HAP-1 (cell line): ENCODE measurements at regions not wholly inside any gene's neighbourhood (a gene's known extent, or its start where the extent isn't known, plus 50 kb on each side); places are given as distances from the start of the nearest gene placed in this dataset.
A peak's percentile ranks its signal among the peaks of the same experiment; 100 is the strongest.

Experiments used
- DNase-seq, 2 experiments: peaks; one replicate each; pipeline ENCODE4 v3.0.0-alpha.2; 2016 to 2020; ENCODE audit warnings: low spot score in 2 of 2
- H3K27me3 ChIP-seq: fragments of 250-450 bp; sonication (Bioruptor Pico); 2 replicates; pipeline ENCODE4 v1.5.1; 2020; ENCODE audit warnings: low read depth, mild to moderate bottlenecking, moderate library complexity
- H3K36me3 ChIP-seq: fragments of 250-450 bp; sonication (Bioruptor Pico); replicated peaks from 2 replicates; pipeline ENCODE4 v1.5.1; 2020; ENCODE audit warnings: mild to moderate bottlenecking
- H3K4me1 ChIP-seq: fragments of 250-450 bp; sonication (Bioruptor Pico); 2 replicates; pipeline ENCODE4 v1.5.1; 2020; ENCODE audit warnings: mild to moderate bottlenecking
- H3K4me3 ChIP-seq: fragments of 250-450 bp; sonication (Bioruptor Pico); 2 replicates; pipeline ENCODE4 v1.5.1; 2020; ENCODE audit warnings: mild to moderate bottlenecking, moderate library complexity
- H3K9me3 ChIP-seq: fragments of 250-450 bp; sonication (Bioruptor Pico); 2 replicates; pipeline ENCODE4 v1.5.1; 2020; ENCODE audit warnings: mild to moderate bottlenecking, moderate library complexity
- in situ Hi-C: fragments of 300-500 bp; cut with MboI; formaldehyde crosslinking; loops from 3 replicates; pipeline ENCODE4 v1.14.3; 2020; ENCODE audit warnings: low sequenced_read_pairs, inconsistent platforms, mixed read lengths

DNA sequence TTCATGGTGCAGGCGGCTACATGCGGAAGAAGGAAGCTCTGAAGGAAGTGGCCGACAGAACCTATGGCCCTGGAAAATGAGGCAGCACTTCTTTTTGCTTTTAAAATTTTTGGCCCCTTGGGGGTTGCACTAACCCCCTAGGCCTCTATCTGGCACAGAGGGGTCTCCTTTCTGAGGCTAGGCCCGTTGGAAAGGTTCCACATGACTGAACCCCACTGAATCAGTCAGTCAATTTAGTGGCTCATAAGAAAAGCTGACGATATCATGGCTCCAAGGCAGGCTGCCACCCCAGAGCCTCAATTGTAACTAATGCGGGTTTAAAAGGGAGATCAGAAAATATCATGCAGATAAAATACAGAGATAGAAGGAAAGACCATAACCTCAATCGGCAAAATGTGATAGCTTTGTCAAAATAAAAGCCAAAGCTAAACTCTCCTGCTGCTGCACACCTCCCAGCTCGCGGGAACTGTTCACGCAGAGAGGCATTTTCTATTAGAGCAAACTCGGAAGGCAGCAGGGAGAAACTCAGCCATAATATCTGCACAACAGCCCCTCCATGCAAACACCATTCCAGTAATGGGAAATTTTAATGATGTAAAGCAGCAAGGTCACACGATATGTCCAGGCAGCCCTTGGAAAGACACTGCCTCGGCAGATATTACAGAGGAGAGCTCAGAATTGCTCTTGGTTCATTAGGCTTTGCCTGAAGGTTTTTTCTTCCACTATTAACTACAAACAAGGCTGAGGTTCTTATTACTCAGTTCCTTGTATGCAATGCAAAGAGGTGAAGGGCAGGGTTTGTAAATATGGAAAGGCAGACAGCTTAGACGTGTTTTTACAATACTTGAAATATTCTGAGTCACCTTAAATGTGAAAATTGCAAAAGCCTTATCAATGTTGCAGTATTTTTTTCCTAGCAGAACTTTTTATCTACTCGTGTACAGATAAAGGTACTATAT lies 200.4 kb upstream of the PMFBP1 start:
- Histone ChIP-seq H3K4me3 (no peak overlapping the region), H3K4me1 (peaks cover 12% of the 10 kb centered on the region), H3K9me3 (no peaks in the 10 kb centered on the region), H3K27me3 (no peaks in the 10 kb centered on the region), H3K36me3 (no peaks in the 10 kb centered on the region)
- no peak for DNase-seq
- in situ Hi-C loops, result no loop called here

DNA sequence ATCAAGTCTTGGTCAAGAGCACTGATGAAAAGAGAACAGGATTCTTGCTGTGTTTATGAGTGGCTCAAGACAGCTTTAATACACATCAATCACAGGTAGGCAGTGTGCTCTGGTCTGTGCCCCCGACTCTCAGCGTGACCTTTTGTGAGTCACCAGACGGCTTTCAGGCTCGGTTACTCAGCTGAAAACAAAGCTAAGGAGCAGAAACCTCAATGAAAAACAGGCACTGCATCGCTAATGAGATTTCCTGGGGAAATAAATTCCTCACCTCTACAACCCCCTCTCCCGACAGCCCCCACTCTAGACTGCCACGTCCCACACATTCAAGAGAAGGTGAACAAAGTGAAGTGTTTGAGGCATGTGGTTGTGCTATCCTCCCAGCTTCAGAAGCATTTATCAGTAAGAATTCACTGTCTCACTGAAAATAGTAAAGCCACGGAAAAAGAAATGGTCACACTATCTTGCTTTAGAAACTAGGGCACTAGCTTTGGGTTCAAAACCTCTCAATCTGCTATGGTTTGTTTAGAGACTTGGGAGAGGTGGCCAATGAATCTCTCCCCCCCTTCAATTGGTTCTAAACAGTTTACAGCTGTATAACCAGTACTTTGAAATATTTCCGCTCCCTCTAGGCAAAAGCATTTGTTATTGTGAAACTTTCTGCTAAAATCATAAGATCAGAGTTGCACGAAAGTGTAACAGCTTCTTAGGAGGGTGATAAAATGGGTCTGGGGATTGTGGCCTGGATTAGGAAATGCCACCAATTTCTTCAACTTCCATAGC lies 199.5 kb upstream of the PMFBP1 start:
- H3K36me3 ChIP-seq, result no peaks in the 10 kb centered on the region
- H3K9me3 ChIP-seq, result no peaks in the 10 kb centered on the region
- H3K4me1 ChIP-seq, result peaks cover 12% of the 10 kb centered on the region
- H3K4me3 ChIP-seq, result no peak overlapping the region
- in situ Hi-C loops, result no loop called here
- no peaks in the 10 kb centered on the region for H3K27me3 ChIP-seq
- peak; percentile 41 to 55 for DNase-seq

GRCh38 chr16:72369274-72369673 lies 197.3 kb upstream of the PMFBP1 start:
- H3K4me3 ChIP-seq, result no peak overlapping the region
- no peaks in the 10 kb centered on the region for H3K36me3 ChIP-seq
- H3K9me3 ChIP-seq, result no peaks in the 10 kb centered on the region
- no peak for DNase-seq
- no peaks in the 10 kb centered on the region for H3K27me3 ChIP-seq
- H3K4me1 ChIP-seq, result peaks cover 12% of the 10 kb centered on the region
- in situ Hi-C loops, result no loop called here

DNA sequence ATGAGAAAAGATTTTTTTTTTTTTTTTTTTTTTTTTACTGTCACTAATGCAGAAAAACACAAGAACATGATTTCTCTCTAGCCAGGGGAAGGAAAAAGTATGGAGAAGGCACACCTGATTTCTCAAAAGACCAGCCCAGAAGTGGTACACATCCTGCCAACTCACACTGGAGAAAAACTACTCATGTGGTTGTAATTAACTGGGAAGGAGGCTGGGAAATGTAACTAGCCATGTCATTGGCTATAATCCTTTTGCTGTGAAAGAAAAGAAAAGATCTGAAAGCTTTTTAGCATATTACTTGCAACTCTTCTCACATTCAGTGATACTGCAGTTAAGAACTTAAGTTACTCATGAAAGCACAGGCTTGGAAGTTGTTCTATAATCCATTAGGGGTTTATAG lies 195.9 kb upstream of the PMFBP1 start:
- Histone ChIP-seq H3K4me3 (no peak overlapping the region), H3K4me1 (peaks cover 12% of the 10 kb centered on the region), H3K9me3 (no peaks in the 10 kb centered on the region), H3K36me3 (no peaks in the 10 kb centered on the region), H3K27me3 (no peaks in the 10 kb centered on the region)
- in situ Hi-C loops, result no loop called here
- DNase-seq, result no peak

GRCh38 chr16:72362973-72363372 lies 191.0 kb upstream of the PMFBP1 start:
- H3K4me3 ChIP-seq, result no peak overlapping the region
- H3K9me3 ChIP-seq, result no peaks in the 10 kb centered on the region
- DNase-seq, result no peak
- H3K27me3 ChIP-seq, result no peaks in the 10 kb centered on the region
- peaks cover 3% of the 10 kb centered on the region; the same call in 1 of the 2 replicates for H3K4me1 ChIP-seq
- no peaks in the 10 kb centered on the region for H3K36me3 ChIP-seq
- in situ Hi-C loops, result no loop called here

- H3K27me3 ChIP-seq, result no peaks in the 10 kb centered on the region
- H3K9me3 ChIP-seq, result no peaks in the 10 kb centered on the region
- peaks cover 3% of the 10 kb centered on the region; the same call in 1 of the 2 replicates for H3K4me1 ChIP-seq
- in situ Hi-C loops, result no loop called here
- DNase-seq, result no peak
- no peak overlapping the region for H3K4me3 ChIP-seq
- no peaks in the 10 kb centered on the region for H3K36me3 ChIP-seq
These were observed 190.5 kb upstream of the PMFBP1 start for GRCh38 chr16:72362476-72362875.

DNA sequence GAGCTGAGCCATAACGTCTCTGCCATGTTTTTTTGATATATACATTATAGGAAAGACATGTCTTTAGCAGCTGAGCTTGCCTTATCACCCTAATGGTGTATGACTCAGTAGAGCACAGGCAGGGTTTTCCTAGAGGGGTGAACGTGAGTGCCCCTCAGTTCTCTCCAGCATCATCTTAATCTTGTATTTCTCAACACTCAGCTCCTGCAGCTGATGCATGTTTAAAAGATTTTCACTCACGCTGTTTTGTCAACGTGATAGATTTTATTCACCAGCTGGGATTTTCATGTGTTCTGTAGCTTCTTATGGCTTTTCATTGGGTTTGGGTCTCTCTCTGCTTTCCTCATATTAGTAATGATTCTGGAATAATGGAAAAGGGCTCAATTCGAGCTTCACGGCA lies 186.0 kb upstream of the PMFBP1 start:
- H3K4me1 ChIP-seq, result 0 out of 2 replicates have a peak, but pooled peaks cover 3% of the 10 kb centered on the region
- H3K27me3 ChIP-seq, result no peaks in the 10 kb centered on the region
- no peaks in the 10 kb centered on the region for H3K9me3 ChIP-seq
- no peaks in the 10 kb centered on the region for H3K36me3 ChIP-seq
- no peak overlapping the region for H3K4me3 ChIP-seq
- in situ Hi-C loops, result no loop called here
- DNase-seq, result no peak

GRCh38 chr16:72355561-72355960 lies 183.6 kb upstream of the PMFBP1 start:
- no peaks in the 10 kb centered on the region for H3K36me3 ChIP-seq
- in situ Hi-C loops, result no loop called here
- H3K4me3 ChIP-seq, result no peak overlapping the region
- H3K27me3 ChIP-seq, result no peaks in the 10 kb centered on the region
- H3K9me3 ChIP-seq, result no peaks in the 10 kb centered on the region
- no peaks in the 10 kb centered on the region for H3K4me1 ChIP-seq
- no peak for DNase-seq

GRCh38 chr16:72349719-72350118 lies 177.8 kb upstream of the PMFBP1 start:
- in situ Hi-C loops, result no loop called here
- no peaks in the 10 kb centered on the region for H3K4me1 ChIP-seq
- DNase-seq, result no peak
- no peaks in the 10 kb centered on the region for H3K27me3 ChIP-seq
- H3K36me3 ChIP-seq, result no peaks in the 10 kb centered on the region
- no peaks in the 10 kb centered on the region for H3K9me3 ChIP-seq
- no peak overlapping the region for H3K4me3 ChIP-seq

- H3K36me3 ChIP-seq, result no peaks in the 10 kb centered on the region
- in situ Hi-C loops, result no loop called here
- no peaks in the 10 kb centered on the region for H3K27me3 ChIP-seq
- H3K4me1 ChIP-seq, result peaks cover 6% of the 10 kb centered on the region
- DNase-seq, result no peak
- H3K4me3 ChIP-seq, result no peak overlapping the region
- H3K9me3 ChIP-seq, result peaks cover 8% of the 10 kb centered on the region
These were observed 161.0 kb upstream of the PMFBP1 start for GRCh38 chr16:72332926-72333325.

GRCh38 chr16:72324578-72324977 lies 152.6 kb upstream of the PMFBP1 start:
- H3K27me3 ChIP-seq, result no peaks in the 10 kb centered on the region
- H3K9me3 ChIP-seq, result peaks cover 11% of the 10 kb centered on the region
- in situ Hi-C loops, result no loop called here
- H3K4me3 ChIP-seq, result no peak overlapping the region
- DNase-seq, result no peak
- no peaks in the 10 kb centered on the region for H3K4me1 ChIP-seq
- no peaks in the 10 kb centered on the region for H3K36me3 ChIP-seq

DNA sequence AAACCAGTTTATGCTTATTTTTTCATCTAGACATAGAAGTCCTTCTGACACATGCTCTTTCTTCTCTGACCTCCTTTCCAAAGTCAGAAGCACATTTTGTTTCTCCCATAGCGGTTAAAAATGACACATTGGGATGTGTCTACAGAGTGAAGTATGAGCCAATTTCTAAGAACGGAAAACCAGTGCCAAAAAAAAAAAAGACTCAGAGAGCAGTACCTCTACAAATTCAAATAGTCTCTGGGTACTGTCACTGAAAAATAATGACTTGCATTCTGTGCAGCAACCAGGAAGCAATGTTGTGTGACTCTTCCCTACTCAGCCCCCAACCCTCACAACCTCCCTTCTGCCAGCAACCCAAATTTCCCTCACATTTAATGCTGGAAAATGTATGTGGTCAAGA lies 145.5 kb upstream of the PMFBP1 start:
- no peaks in the 10 kb centered on the region for H3K4me1 ChIP-seq
- peaks cover 8% of the 10 kb centered on the region for H3K9me3 ChIP-seq
- in situ Hi-C loops, result no loop called here
- no peaks in the 10 kb centered on the region for H3K27me3 ChIP-seq
- H3K4me3 ChIP-seq, result no peak overlapping the region
- no peak for DNase-seq
- H3K36me3 ChIP-seq, result no peaks in the 10 kb centered on the region

DNA sequence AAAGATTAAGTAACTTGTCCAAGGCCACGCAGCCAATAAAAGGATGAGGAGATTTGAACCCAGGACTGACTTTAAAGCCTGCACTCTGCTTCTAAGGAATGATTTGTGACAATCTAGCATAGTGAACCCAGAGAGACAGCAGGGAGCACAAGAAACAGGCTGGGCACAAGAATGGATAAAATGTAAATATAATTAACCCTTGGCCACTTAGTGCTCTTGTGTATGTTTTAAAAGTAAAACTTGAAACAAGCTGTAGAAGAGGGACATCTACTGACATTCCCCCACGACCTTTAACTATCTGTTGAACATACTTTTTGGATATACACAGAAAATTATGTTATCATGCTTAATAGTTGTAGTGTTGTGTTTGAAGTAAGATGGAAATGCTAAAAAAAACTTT lies 141.9 kb upstream of the PMFBP1 start:
- in situ Hi-C loops, result no loop called here
- DNase-seq, result no peak
- Histone ChIP-seq H3K4me3 (no peak overlapping the region), H3K27me3 (no peaks in the 10 kb centered on the region), H3K9me3 (no peaks in the 10 kb centered on the region), H3K36me3 (no peaks in the 10 kb centered on the region), H3K4me1 (no peaks in the 10 kb centered on the region)

DNA sequence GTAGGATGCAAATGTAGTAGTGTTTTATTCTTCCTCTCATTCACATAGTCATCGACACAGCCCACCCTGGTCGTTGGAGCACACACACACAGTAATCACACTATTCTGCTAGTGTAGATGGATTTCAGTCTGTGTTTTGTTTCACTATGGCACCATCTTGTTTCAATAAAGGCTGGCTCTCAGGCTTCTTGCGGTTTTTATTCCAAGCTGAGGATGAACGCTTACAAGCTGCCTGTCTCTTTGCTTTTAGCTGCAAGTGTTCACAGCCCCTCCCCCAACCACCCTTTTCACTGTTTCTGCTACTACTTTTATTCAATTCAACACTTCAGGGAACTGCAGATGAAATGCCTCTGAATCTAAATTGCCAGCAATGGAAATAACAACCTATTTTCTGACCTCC lies 140.9 kb upstream of the PMFBP1 start:
- Histone ChIP-seq H3K4me1 (no peaks in the 10 kb centered on the region), H3K27me3 (no peaks in the 10 kb centered on the region), H3K4me3 (no peak overlapping the region), H3K9me3 (no peaks in the 10 kb centered on the region), H3K36me3 (no peaks in the 10 kb centered on the region)
- DNase-seq, result no peak
- in situ Hi-C loops, result no loop called here
